ENCODE measurements at regions not wholly inside any gene's neighbourhood (a gene's known extent, or its start where the extent isn't known, plus 50 kb on each side); places are given as distances from the start of the nearest gene placed in this dataset.
"Not testable (repeated sequence)": the region's sequence is repeated elsewhere in the genome, so short reads cannot be mapped to it uniquely, and the experiment has no call there.

DNA sequence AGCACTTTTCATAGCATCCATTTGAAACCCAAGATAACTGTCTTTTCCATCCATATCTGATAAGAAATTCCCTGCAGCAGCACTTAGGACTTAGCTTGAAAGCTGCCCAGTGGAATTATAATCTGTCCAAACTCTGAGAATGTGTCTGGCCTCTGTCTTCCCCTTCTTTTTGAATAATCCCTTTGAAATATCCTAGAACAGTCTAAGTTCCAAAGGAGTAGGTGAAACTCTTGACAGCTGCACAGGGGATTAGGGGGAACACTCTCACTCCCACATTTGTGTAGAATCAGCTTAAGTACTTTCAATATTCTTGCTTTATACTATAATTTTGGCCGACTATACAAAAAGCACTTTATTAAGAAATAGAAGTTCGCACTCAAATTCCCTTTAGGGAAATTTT, 157.7 kb downstream of the PAPSS1 start:
- DNase-seq (ENCODE audit: low read depth) = no peak

DNA sequence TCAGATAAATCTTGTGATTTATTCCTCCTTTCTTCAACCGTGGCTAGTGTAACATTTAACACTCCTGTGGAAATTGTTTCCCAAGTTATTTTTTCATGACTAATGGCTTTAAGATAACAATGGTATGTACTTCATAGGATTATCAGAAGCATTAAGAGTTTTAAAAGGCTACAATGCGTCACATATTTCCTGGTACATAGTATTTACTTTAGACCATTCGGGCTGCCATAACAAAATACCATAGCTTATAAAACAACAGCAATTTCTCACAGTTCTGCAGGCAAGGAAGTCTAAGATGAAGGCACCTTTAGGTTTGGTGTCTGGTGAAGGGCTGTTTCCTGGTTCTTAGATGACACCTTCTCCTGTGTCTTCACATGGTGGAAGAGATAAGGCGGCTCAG, 158.6 kb downstream of the PAPSS1 start:
- no peak for DNase-seq (ENCODE audit: low read depth)

DNA sequence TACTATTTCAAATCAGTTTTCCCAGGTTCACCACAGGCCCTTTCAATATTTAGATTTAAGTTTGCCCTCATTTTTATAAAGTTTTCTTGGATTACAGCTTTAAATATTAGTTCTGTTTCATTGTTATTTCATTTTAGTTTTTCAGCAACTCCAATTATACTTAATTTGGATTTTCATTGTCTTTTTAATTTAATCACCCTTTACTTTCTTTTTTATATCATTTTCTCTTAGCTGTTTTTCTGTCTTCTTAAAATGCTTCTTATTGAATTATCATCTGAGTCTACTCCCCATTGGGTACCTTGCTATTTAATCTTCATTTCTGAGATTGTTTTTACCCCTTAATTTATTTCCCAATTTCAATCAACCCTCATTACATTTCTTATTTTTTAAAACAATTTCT, 160.4 kb downstream of the PAPSS1 start:
- DNase-seq (ENCODE audit: low read depth) = no peak

DNA sequence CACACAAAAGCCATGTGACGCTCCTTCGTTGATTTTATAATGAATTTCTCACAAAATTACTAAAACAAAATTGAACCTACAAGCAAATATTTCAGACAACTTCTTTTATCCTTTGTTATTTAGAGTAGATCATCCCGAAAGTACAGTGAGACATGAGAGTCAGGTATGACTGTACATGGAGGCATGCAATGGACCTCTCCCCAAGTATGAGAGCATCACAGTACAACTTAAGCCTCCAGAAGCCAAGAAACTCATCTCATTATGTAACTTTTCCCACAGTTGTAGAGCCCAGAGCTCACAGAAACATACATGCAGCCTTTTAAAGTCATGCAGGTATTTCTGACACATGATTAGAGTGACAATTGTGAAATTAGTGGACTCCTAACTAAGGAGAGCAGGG, 167.7 kb downstream of the PAPSS1 start:
- no peak for DNase-seq (ENCODE audit: low read depth)

DNA sequence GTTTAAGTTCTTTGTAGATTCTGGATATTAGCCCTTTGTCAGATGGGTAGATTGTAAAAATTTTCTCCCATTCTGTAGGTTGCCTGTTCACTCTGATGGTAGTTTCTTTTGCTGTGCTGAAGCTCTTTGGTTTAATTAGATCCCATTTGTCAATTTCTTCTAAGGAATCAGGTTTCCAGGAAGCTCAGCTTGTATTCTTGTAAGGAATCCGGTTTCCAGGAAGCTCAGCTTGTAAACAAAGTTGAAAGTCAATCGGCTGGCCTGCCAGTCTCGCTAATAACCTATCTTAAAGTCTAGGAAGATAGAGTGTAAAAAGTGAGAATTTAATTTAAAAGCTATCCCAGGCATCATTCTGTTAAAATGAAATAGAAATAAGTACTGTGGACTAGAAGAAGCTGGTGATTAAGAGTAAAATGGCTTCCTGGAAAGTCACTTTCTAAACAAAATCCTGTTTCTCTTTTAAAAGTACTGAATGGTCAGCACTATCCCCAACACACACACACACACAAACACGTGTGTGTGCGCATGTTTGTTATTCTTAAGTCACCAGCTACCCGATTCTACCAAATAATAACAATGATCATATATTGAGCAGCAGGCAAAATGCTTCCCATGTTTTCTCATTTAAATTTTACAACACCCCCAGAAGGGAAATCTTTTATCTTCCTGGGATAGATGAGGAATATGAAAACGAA, 171.7 kb downstream of the PAPSS1 start:
- no peak for DNase-seq (ENCODE audit: low read depth)

DNA sequence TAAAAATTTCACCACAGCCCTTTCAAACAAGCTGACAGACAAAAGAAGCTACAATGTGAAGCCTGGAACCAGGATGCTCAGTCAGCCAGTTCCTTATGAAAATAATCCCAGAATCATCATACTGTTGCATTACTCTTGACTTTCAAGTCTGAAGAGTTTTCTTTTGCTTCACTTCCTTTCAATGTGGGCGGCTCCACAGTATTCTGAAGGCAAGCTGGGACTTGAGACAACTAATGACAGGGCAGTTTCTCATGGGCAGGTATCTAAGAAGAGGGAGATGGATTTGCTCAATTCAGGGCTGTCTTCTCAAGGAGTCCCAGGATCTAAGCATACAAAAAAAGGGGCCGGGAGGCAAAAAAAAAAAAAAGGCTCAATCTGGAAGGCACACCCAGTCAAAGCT, 173.4 kb downstream of the PAPSS1 start:
- no peak for DNase-seq (ENCODE audit: low read depth)

DNA sequence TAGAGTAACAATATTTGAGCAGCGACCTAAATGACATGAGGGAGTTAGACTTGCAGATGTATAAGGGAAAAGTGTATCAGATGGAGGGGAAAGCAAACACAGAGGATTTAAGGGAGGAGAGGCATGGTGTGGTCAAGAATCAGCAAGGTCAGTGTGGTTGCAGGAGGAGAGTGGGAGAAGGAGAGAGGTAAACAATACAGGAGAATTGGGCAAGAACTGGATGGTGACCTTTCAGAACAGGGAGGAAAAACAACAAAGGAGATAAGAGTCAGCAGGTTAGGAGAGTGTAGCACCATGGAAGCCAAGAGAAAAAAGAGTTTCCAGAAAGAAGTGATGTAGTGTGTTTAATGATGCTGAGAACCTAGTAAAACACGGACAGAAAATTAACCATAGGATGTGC, 178.5 kb downstream of the PAPSS1 start:
- DNase-seq (ENCODE audit: low read depth) = no peak

DNA sequence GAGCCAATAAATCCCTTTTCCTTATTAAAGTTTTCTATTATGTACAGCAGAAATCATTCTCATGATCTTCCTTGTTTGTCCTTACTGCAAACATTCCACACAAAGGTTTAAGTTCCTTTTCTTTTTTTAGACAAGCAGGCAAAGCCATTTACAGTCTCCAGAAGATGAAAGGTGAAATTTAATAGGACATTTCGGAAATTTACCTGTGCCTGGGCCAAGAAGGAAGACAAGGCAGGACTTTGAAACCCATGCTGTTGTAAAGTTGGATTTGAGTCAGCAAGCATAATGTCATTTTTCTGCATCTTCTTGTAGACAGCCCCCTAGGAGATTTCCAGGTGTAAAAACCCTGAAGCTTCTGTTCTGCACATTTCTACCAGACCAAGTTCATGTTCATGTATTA, 188.1 kb downstream of the PAPSS1 start:
- DNase-seq (ENCODE audit: low read depth) = no peak

DNA sequence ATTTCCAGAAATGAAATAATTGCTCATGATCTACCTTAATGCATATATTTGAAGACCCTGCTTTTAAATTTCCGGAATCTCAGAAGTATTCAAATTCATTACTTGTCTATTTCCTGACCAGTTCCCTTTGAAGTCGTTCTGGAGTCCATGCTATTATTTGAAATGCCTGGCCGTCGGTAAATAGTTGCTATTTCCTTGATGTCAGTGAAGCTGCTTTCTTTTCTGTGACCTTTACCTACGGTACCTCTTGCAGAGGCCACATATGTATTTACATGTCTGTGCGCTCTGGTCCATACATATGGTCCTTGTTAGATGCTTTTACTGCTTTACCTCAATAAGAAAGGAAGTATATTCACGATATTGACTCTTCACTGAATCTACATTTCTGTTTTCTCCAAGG, 199.7 kb downstream of the PAPSS1 start:
- no peak for DNase-seq (ENCODE audit: low read depth)

DNA sequence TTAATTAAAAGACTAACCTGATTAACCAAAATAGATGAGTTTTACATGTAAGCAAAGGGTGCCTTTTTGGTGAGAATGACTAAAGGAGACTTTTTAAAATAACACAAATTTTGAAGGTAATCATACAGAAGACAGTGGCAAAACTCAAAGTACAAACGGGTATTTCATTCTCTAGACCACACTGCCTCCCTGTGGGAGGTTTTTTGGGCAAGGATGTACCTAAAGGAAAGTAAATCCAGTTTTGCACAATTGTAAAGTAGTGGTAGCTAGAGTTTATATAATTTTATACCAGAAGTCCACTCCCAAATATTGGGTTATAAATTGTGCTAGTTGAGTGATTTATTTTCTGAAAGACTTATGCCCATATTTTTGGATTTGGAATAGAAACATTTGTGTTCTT, 201.0 kb downstream of the PAPSS1 start:
- no peak for DNase-seq (ENCODE audit: low read depth)

DNA sequence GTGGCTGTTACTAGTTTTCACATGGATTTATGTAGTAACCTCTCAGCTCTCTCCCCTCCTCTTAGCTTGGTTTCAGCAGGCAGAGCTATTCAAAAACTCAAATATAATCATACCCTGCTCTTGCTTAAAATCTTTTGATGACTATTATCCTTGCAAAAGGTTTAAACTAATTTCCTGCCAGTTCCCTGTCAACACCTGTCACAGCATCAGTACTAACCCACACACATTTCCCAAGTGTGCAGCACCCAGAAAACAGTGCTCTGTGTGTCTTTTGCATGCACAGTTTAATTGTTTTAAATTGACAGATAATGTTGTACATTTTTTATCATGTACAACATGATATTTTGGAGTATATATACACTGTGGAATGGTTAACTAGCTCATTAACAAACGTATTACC, 202.0 kb downstream of the PAPSS1 start:
- no peak for DNase-seq (ENCODE audit: low read depth)

DNA sequence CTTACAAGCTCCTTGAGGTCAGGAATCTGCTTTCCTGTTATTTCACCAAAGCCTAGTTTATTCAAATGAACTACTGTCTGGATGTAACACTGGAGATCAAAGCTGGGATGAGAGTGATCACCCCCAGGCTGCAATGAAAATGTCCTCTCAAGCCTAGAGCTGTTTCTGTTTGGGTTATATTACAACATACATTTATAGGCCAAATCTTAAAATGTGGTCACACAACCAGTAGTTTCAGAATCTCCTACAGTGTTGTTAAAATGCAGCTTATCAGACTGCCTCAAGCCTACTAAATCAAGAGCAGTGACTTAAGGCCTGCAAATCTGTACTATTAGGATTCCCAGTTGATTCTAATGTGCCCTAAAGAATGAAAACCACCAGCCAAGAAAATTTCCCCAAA, 207.5 kb downstream of the PAPSS1 start:
- no peak for DNase-seq (ENCODE audit: low read depth)

DNA sequence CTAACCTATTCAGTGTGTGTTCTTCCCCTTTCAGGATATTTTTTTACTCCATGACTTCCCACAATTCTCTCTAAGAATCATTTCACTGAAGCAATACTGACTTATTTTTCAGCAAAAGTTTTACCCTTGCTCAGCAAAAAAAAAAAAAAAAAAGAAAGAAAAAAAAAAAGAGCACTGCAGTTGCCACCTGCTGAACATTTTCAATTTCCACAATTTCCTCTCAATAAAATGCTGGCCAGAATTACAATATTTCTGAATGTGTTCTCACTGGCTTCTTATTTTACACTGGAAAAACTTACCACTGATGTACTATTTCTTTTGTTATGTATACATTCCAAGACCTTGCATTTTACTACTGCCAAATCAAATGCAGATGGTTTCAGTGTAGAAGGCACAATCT, 210.4 kb downstream of the PAPSS1 start:
- DNase-seq (ENCODE audit: low read depth) = no peak

DNA sequence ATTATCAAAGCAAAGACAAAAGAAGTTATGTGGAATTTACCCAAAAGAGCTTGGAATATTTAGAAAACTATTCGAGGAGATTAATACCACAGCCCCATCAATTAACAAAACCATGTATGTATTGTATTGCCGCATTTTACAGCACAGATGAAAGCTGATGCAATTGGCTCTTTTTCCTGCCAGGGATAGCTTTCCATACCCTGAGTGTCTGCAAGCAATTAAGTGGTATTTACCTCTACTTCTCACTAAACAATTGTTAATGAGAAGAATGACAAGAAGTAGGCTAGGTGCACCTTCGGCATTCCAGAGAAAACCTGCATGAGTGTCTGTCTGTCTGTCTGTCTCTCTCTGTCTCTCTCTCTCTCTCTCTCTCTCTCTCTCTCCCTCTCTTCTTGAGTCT, 219.5 kb downstream of the PAPSS1 start:
- no peak for DNase-seq (ENCODE audit: low read depth)

DNA sequence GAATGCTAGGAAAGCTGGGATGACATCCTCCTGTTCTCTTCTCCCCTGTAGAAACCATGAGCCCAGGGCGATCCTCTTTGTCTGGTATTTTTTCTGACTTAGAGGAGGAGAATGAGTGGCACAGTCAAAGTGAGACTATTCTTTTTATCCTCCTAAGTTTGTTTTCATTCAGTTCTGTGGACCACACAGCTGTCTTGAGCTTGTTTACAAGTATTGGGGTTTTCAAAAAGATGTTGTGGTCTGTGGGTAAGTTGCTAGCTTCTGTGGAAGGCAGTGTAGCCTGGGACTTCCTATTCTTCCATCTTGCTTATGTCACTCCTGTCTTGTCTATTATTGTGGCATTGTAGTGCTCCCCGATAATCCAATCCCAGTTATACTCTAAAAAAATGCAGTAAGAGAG, 223.0 kb downstream of the PAPSS1 start:
- no peak for DNase-seq (ENCODE audit: low read depth)

DNA sequence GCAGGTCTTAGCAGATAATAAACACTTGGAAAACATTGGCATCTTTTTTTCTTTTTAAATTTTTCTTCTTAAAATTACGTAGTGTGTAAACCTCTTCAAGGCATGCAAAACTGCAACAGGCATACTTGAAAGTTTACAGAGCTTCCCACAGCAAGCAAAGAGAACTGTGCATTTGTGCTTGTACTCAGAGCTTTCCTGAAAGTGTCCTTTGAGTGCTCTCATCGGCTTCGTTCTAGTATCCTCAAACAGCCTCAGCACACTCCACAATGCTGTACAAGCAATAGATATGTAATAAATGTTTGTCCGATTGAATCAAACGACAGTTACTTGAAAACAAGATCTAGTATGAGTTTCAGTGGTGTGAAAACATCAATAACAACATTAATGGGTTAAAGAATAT, 227.5 kb downstream of the PAPSS1 start:
- no peak for DNase-seq (ENCODE audit: low read depth)

DNA sequence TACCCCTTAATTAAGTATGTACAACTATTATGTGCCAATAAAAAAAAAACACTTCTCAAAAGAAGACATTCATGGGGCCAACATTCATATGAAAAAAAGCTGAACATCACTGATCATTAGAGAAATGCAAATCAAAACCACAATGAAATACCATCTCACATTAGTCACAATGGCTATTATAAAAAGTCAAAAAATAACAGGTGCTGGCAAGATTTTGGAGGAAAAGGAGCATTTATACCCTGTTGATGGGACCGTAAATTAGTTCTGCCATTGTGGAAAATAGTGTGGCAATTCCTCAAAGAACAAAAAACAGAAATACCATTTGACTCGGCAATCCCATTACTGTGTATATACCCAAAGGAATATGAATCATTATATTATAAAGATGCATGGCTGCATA, 229.9 kb downstream of the PAPSS1 start:
- no peak for DNase-seq (ENCODE audit: low read depth)

DNA sequence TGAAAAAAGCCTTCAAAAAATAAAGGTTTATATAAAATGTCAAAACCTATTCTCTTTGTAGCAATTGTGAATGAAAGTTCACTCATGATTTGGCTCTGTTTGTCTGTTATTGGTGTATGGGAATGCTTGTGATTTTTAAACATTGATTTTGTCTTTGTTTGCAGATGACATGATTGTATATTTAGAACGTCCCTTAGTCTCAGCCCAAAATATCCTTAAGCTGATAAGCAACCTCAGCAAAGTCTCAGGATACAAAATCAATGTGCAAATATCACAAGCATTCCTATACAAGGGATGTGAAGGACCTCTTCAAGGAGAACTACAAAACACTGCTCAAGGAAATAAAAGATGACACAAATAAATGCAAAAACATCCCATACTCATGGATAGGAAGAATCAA, 236.4 kb downstream of the PAPSS1 start:
- DNase-seq (ENCODE audit: low read depth) = not testable (repeated sequence)

DNA sequence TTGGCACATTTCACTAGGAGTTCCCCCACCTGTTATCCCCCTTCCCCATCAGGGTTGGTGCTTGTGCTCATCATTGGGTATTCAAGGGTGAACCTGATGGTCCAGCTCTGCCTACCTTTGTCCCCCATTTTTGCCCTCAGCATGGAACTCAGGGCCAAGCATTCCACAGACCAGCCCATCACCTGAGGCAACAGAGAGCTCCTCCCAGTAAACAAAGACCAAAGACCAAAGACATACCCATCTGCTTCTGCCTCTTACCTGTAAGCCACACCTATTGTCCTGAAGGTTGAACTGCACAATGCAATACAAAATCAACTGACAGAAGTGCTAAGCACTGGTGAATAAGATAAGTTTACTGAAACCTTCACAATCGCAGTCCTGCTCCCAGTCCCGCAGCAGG, 237.5 kb downstream of the PAPSS1 start:
- DNase-seq (ENCODE audit: low read depth) = no peak

DNA sequence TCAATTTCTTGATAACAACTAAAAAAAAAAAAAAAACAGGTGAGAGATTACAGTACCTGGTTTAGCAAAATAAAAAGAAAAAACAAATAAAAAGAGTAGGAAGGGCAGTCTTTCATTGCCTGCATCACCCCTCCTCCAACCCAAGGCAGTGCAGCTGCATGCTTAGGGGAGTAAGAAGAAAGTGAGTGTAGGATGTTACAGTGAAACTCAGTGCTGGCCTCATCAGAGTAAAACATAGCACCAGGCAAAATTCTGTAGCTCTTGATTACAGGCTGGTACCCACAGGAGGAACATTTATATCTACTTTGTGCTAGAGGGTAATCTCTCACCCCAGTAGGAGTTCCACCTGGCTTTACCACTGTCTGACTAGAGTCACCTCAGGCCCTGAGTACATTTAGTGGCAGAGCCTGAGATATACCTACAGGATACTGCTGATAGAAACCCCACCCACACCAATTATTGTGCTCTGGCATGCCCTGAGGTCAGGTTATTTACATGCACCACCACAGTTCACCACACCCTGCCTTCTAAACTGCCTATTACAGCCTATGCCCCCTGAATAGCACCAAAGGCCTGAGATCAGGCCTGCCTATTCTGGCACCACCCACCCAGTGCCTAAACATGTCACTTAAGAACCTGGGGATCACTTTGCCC, 241.6 kb downstream of the PAPSS1 start:
- DNase-seq (ENCODE audit: low read depth) = no peak

DNA sequence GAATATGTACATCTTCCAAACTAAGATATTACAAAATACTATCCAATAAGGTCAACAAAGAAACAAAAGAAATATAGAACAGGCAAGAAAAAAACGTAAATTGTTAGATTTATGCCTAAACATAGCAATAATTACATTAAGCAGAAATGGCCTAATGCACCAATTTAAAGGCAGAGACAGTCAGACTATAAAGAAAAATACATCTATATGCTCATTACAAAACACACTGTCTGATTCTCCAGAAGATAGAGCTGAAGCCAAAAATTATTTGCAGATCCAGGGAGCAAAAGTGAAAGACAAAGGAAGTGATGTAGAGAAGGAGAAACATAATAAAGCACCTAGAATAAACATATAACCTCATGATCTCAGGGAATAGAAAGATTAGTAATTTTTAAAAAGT, 246.9 kb downstream of the PAPSS1 start:
- DNase-seq (ENCODE audit: low read depth) = no peak

DNA sequence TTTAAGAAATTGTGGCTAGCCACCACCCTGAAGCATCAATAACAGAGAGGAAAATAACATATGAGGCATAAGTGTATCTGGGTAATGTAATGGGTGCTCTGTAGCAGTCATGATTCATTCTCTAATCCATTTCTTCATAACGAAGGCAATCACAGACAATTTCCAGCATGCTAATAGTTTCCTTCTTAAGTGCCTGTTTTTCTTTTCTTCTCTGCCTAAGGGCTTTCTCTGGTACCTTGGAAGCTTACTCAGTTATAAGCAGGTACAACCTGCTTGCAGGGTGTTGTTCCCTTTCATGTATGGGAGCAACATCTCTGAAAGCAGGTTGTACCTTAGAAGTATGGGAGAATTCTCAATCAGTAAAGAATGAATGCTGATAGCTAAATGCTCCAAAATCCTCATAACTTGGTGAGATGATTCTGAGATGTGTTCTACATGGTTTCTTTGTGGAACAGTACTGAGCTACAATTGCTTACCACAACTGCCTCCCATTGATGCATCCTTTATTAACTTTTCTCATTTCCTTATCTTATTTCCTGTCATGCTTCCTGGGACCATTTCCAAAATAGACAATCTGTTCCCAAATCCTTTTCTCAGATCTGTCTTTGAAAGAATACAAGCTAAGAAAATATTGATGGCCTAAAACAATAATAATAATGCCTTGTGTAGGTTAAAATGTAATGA, 247.6 kb downstream of the PAPSS1 start:
- DNase-seq (ENCODE audit: low read depth) = no peak

DNA sequence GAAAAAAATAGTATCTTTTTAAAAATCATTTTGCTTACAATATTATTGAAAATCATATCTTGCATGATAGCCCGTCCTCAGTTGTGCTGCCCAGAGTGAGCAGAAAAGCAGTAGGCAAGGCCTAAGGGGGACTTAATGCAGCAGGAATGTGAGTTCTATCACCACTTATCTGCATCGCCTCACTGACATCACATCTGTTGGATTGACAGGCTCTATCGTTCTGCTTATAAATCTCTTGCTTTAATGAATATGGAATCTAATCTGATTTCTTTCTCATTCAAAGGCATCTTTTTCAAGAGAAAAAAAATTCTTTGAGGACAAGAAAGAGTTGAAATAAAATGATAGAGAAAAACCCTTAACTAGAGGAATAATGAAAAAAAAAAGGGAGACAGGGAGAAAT, 249.9 kb downstream of the PAPSS1 start:
- no peak for DNase-seq (ENCODE audit: low read depth)

DNA sequence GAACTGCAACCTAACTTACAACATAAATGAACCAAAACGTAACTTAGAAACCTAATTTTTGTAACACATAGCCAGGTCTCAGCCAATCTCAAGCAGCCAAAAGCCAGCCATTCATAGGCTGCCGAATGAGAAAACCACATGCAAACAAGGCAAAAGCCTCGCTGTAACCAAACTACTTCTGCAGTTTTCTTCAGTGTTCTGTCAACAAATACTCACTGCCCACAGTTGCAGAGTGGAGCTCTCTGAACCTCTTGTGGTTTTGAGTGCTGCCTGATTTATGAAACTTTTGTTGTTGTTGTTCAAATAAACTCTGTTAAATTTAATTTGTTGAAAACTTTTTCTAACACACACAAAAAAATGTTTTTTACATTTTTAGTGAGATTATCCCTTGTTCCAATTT, 251.2 kb downstream of the PAPSS1 start:
- DNase-seq (ENCODE audit: low read depth) = no peak
